Stimulated activated naive B cell treated with anti-CD40 and anti-IgM and Interleukin-4, amounts not matched to agents 10 μg/mL and 1 μg/mL and 100 μg/mL, for 72 hours (primary cell): ENCODE measurements at regions not wholly inside any gene's neighbourhood (a gene's known extent, or its start where the extent isn't known, plus 50 kb on each side); places are given as distances from the start of the nearest gene placed in this dataset.

Experiments
- ATAC-seq, 2 donors: fragments of 150-1000 bp; cut with Tn5 transposase; replicated peaks; 2 replicates each; pipeline ENCODE4 v1.10.0; 2021; ENCODE audit warnings: moderate library complexity in 1 of 2
- DNase-seq: peaks from one replicate; pipeline ENCODE4 v3.0.0; 2021
- H3K27ac Mint-ChIP-seq: one replicate; pipeline ENCODE4 v1.8.0; 2022; ENCODE audit warnings: mild to moderate bottlenecking, mixed read lengths
- H3K27me3 Mint-ChIP-seq, 2 donors: one replicate each; pipeline ENCODE4 v1.8.0; 2022; ENCODE audit warnings: mixed read lengths in 2 of 2
- H3K36me3 Mint-ChIP-seq, 2 donors: one replicate each; pipeline ENCODE4 v1.8.0; 2022; ENCODE audit warnings: mixed read lengths in 2 of 2, mild to moderate bottlenecking in 1 of 2
- H3K4me1 Mint-ChIP-seq, 2 donors: one replicate each; pipeline ENCODE4 v1.8.0; 2022; ENCODE audit warnings: mixed read lengths in 2 of 2, mild to moderate bottlenecking in 1 of 2
- H3K4me3 Mint-ChIP-seq, 2 donors: one replicate each; pipeline ENCODE4 v1.8.0; 2022; ENCODE audit warnings: mild to moderate bottlenecking in 2 of 2, mixed read lengths in 2 of 2, moderate library complexity in 1 of 2
- H3K9me3 Mint-ChIP-seq, 2 donors: one replicate each; pipeline ENCODE4 v1.8.0; 2022; ENCODE audit warnings: mixed read lengths in 2 of 2, mild to moderate bottlenecking in 1 of 2

- H3K4me3 Mint-ChIP-seq, result no peak overlapping the region
- H3K27ac Mint-ChIP-seq, result no peak overlapping the region
These were observed 57.5 kb upstream of the LYVE1 start for GRCh38 chr11:10625982-10626311.

GRCh38 chr11:10625281-10625981, 57.0 kb upstream of the LYVE1 start:
- H3K4me1 Mint-ChIP-seq, result peaks cover 38 to 77% of the 10 kb centered on the region in 2 donors
- no peak for DNase-seq

More at GRCh38 chr11:10625982-10626311, 57.5 kb upstream of the LYVE1 start:
- DNase-seq, result no peak
- peaks cover 40 to 82% of the 10 kb centered on the region in 2 donors for H3K4me1 Mint-ChIP-seq
- no peak for ATAC-seq
- H3K27me3 Mint-ChIP-seq, result no peaks in the 10 kb centered on the region
- no peaks in the 10 kb centered on the region for H3K36me3 Mint-ChIP-seq
- no peaks in the 10 kb centered on the region for H3K9me3 Mint-ChIP-seq

GRCh38 chr11:10623797-10624761, 55.6 kb upstream of the LYVE1 start:
- peak overlapping the region; percentile 97 for H3K27ac Mint-ChIP-seq
- no peak overlapping the region for H3K4me3 Mint-ChIP-seq
- DNase-seq (no peak), ATAC-seq (peak; percentile 6 to 8)
- peaks cover 34 to 63% of the 10 kb centered on the region in 2 donors for H3K4me1 Mint-ChIP-seq
- H3K36me3 Mint-ChIP-seq, result no peaks in the 10 kb centered on the region
- H3K9me3 Mint-ChIP-seq, result no peaks in the 10 kb centered on the region
- no peaks in the 10 kb centered on the region for H3K27me3 Mint-ChIP-seq

More at GRCh38 chr11:10625281-10625981, 57.0 kb upstream of the LYVE1 start:
- Mint-ChIP-seq H3K9me3 (no peaks in the 10 kb centered on the region), H3K4me3 (no peak overlapping the region), H3K36me3 (no peaks in the 10 kb centered on the region), H3K27me3 (no peaks in the 10 kb centered on the region), H3K27ac (peak overlapping the region; percentile 65)
- ATAC-seq, result no peak

GRCh38 chr11:10622957-10623791, 54.7 kb upstream of the LYVE1 start:
- no peaks in the 10 kb centered on the region for H3K36me3 Mint-ChIP-seq
- peak overlapping the region; percentile 97 for H3K27ac Mint-ChIP-seq
- DNase-seq (peak; percentile 35), ATAC-seq (peak; percentile 91 to 93)
- H3K4me3 Mint-ChIP-seq, result peak overlapping the region; percentile 21 to 26
- H3K27me3 Mint-ChIP-seq, result no peaks in the 10 kb centered on the region
- no peaks in the 10 kb centered on the region for H3K9me3 Mint-ChIP-seq
- peaks cover 32 to 63% of the 10 kb centered on the region in 2 donors for H3K4me1 Mint-ChIP-seq

- Mint-ChIP-seq H3K4me3 (no peak overlapping the region), H3K27me3 (no peaks in the 10 kb centered on the region), H3K9me3 (no peaks in the 10 kb centered on the region), H3K4me1 (peaks cover 37 to 63% of the 10 kb centered on the region in 2 donors), H3K27ac (peak overlapping the region; percentile 59), H3K36me3 (no peaks in the 10 kb centered on the region)
- DNase-seq, result no peak
- ATAC-seq, result peak in 1 of 2 donors; percentile 30
These were observed 53.6 kb upstream of the LYVE1 start for GRCh38 chr11:10622108-10622507.

- Mint-ChIP-seq H3K36me3 (no peaks in the 10 kb centered on the region), H3K9me3 (no peaks in the 10 kb centered on the region)
These were observed 50.7 kb upstream of the LYVE1 start for GRCh38 chr11:10619131-10619680.

GRCh38 chr11:10618490-10618889, 50.0 kb upstream of the LYVE1 start:
- H3K27me3 Mint-ChIP-seq, result no peaks in the 10 kb centered on the region
- H3K4me3 Mint-ChIP-seq, result no peak overlapping the region
- no peak for ATAC-seq
- H3K9me3 Mint-ChIP-seq, result peaks cover 2 to 4% of the 10 kb centered on the region in 2 donors
- peaks cover 0 to 5% of the 10 kb centered on the region in 2 donors for H3K36me3 Mint-ChIP-seq
- DNase-seq, result no peak
- no peak overlapping the region for H3K27ac Mint-ChIP-seq
- H3K4me1 Mint-ChIP-seq, result peaks cover 29 to 45% of the 10 kb centered on the region in 2 donors

More at GRCh38 chr11:10619131-10619680, 50.7 kb upstream of the LYVE1 start:
- DNase-seq (no peak), ATAC-seq (no peak)
- H3K4me1 Mint-ChIP-seq, result peaks cover 28 to 45% of the 10 kb centered on the region in 2 donors
- no peaks in the 10 kb centered on the region for H3K27me3 Mint-ChIP-seq
- no peak overlapping the region for H3K4me3 Mint-ChIP-seq
- H3K27ac Mint-ChIP-seq, result no peak overlapping the region
